ENCODE measurements at regions not wholly inside any gene's neighbourhood (a gene's known extent, or its start where the extent isn't known, plus 50 kb on each side); places are given as distances from the start of the nearest gene placed in this dataset.
"Not testable (repeated sequence)": the region's sequence is repeated elsewhere in the genome, so short reads cannot be mapped to it uniquely, and the experiment has no call there.

- no peak for DNase-seq
Observed at GRCh38 chr3:81363816-81364215, 397.6 kb downstream of the GBE1 start.

GRCh38 chr3:81354119-81354518, 407.3 kb downstream of the GBE1 start:
- no peak for DNase-seq

GRCh38 chr3:81352867-81353266, 408.6 kb downstream of the GBE1 start:
- no peak for DNase-seq

GRCh38 chr3:81349816-81350340, 411.6 kb downstream of the GBE1 start:
- DNase-seq = no peak

GRCh38 chr3:81339040-81339845, 422.2 kb downstream of the GBE1 start:
- DNase-seq = no peak

GRCh38 chr3:81336470-81336869, 425.0 kb downstream of the GBE1 start:
- DNase-seq = no peak

GRCh38 chr3:81329835-81330234, 431.6 kb downstream of the GBE1 start:
- DNase-seq = not testable (repeated sequence)

GRCh38 chr3:81326245-81326644, 435.2 kb downstream of the GBE1 start:
- DNase-seq = no peak

- no peak for DNase-seq
Observed at GRCh38 chr3:81320862-81321261, 440.6 kb downstream of the GBE1 start.

- DNase-seq = no peak
Observed at GRCh38 chr3:81315030-81315429, 446.4 kb downstream of the GBE1 start.

GRCh38 chr3:81311321-81311720, 450.1 kb downstream of the GBE1 start:
- DNase-seq = no peak

- no peak for DNase-seq
Observed at GRCh38 chr3:81308306-81308705, 453.1 kb downstream of the GBE1 start.

GRCh38 chr3:81307221-81307620, 454.2 kb downstream of the GBE1 start:
- no peak for DNase-seq

- no peak for DNase-seq
Observed at GRCh38 chr3:81303321-81303720, 458.1 kb downstream of the GBE1 start.

GRCh38 chr3:81302045-81302444, 459.4 kb downstream of the GBE1 start:
- DNase-seq = no peak

- no peak for DNase-seq
Observed at GRCh38 chr3:81301230-81301629, 460.2 kb downstream of the GBE1 start.

GRCh38 chr3:81300324-81300927, 461.0 kb downstream of the GBE1 start:
- DNase-seq = no peak

GRCh38 chr3:81299481-81299880, 462.0 kb downstream of the GBE1 start:
- DNase-seq = no peak

GRCh38 chr3:81295906-81296577, 465.4 kb downstream of the GBE1 start:
- no peak for DNase-seq

- no peak for DNase-seq
Observed at GRCh38 chr3:81293156-81293555, 468.3 kb downstream of the GBE1 start.

- no peak for DNase-seq
Observed at GRCh38 chr3:81291586-81291985, 469.9 kb downstream of the GBE1 start.

GRCh38 chr3:81289676-81290075, 471.8 kb downstream of the GBE1 start:
- DNase-seq = no peak

GRCh38 chr3:81279481-81280379, 481.7 kb downstream of the GBE1 start:
- no peak for DNase-seq
